Activated naive CD4-positive, alpha-beta T cell treated with anti-CD3 and anti-CD28 coated beads, Interleukin-2, amount 10 ng/mL, durations not matched to agents 7 days and 5 days (primary cell): ENCODE measurements at regions not wholly inside any gene's neighbourhood (a gene's known extent, or its start where the extent isn't known, plus 50 kb on each side); places are given as distances from the start of the nearest gene placed in this dataset.

Source experiments
- CTCF ChIA-PET: fragments of 350-600 bp; sonication (Branson Sonifier 250); formaldehyde crosslinking; loops from one replicate; lab custom pipeline; 2021; ENCODE audit warnings: antibody characterized with exemption; lab: Charles Lee
- DNase-seq: peaks from one replicate; pipeline ENCODE4 v3.0.0-alpha.2; 2020
- H3K27ac Mint-ChIP-seq: one replicate; pipeline ENCODE4 v1.8.0; 2021; ENCODE audit warnings: mild to moderate bottlenecking, moderate library complexity, mixed read lengths
- H3K27me3 Mint-ChIP-seq: one replicate; pipeline ENCODE4 v1.8.0; 2021; ENCODE audit warnings: mild to moderate bottlenecking, mixed read lengths
- H3K36me3 Mint-ChIP-seq: one replicate; pipeline ENCODE4 v1.8.0; 2021; ENCODE audit warnings: mixed read lengths
- H3K4me1 Mint-ChIP-seq: one replicate; pipeline ENCODE4 v1.8.0; 2021; ENCODE audit warnings: mixed read lengths
- H3K4me3 Mint-ChIP-seq: one replicate; pipeline ENCODE4 v1.8.0; 2021; ENCODE audit warnings: mild to moderate bottlenecking, moderate library complexity, mixed read lengths
- H3K9me3 Mint-ChIP-seq: one replicate; pipeline ENCODE4 v1.8.0; 2021; ENCODE audit warnings: mixed read lengths

GRCh38 chr4:14218641-14219040 is 591.1 kb upstream of the BOD1L1 start:
- no peak overlapping the region for H3K4me3 Mint-ChIP-seq

GRCh38 chr4:14221176-14221575 is 593.7 kb upstream of the BOD1L1 start:
- DNase-seq, result no peak
- no peaks in the 10 kb centered on the region for H3K4me1 Mint-ChIP-seq
- CTCF ChIA-PET, result interaction anchor here (1.5 kb wide), 1 partner anchor 37 kb away, joined by 3 read pairs; no protein-coding TSS in a partner anchor
- no peak overlapping the region for H3K27ac Mint-ChIP-seq
- H3K9me3 Mint-ChIP-seq, result no peaks in the 10 kb centered on the region
- no peak overlapping the region for H3K4me3 Mint-ChIP-seq
- no peaks in the 10 kb centered on the region for H3K36me3 Mint-ChIP-seq
- no peaks in the 10 kb centered on the region for H3K27me3 Mint-ChIP-seq

More at GRCh38 chr4:14218641-14219040, 591.1 kb upstream of the BOD1L1 start:
- Mint-ChIP-seq H3K4me1 (no peaks in the 10 kb centered on the region), H3K9me3 (no peaks in the 10 kb centered on the region), H3K27me3 (no peaks in the 10 kb centered on the region), H3K36me3 (no peaks in the 10 kb centered on the region), H3K27ac (no peak overlapping the region)
- CTCF ChIA-PET, result no interaction called here
- DNase-seq, result no peak

- CTCF ChIA-PET, result no interaction called here
- Mint-ChIP-seq H3K9me3 (no peaks in the 10 kb centered on the region), H3K36me3 (no peaks in the 10 kb centered on the region), H3K27me3 (no peaks in the 10 kb centered on the region), H3K27ac (no peak overlapping the region), H3K4me1 (no peaks in the 10 kb centered on the region), H3K4me3 (no peak overlapping the region)
- no peak for DNase-seq
Measured at GRCh38 chr4:14222377-14223029, 595.0 kb upstream of the BOD1L1 start.

DNA sequence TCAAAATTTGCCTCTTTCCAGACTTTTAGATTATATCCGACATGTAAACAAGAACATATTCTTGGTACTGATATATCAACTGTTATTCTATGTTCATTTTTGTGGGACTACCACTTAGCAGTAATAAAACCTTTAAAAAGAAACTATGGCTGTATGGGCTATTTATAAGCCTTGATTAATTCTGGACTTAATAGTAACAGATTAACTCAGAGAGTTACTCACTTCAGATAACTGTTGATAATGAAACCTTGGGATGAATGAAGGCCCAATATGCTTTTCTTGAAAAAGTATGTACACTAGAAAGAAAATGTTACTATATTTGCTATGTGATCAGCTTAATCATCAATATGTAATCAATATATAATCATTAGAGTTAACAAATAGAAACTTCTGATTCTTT is 595.9 kb upstream of the BOD1L1 start:
- no peak overlapping the region for H3K27ac Mint-ChIP-seq
- H3K4me1 Mint-ChIP-seq, result no peaks in the 10 kb centered on the region
- H3K36me3 Mint-ChIP-seq, result no peaks in the 10 kb centered on the region
- H3K4me3 Mint-ChIP-seq, result no peak overlapping the region
- CTCF ChIA-PET, result no interaction called here
- no peak for DNase-seq
- H3K27me3 Mint-ChIP-seq, result no peaks in the 10 kb centered on the region
- H3K9me3 Mint-ChIP-seq, result no peaks in the 10 kb centered on the region

GRCh38 chr4:14225688-14226207 is 598.2 kb upstream of the BOD1L1 start:
- Mint-ChIP-seq H3K36me3 (no peaks in the 10 kb centered on the region), H3K9me3 (no peaks in the 10 kb centered on the region), H3K4me1 (no peaks in the 10 kb centered on the region), H3K27me3 (no peaks in the 10 kb centered on the region), H3K4me3 (no peak overlapping the region), H3K27ac (no peak overlapping the region)
- CTCF ChIA-PET, result no interaction called here
- no peak for DNase-seq

GRCh38 chr4:14233126-14233525 is 605.6 kb upstream of the BOD1L1 start:
- Mint-ChIP-seq H3K4me3 (no peak overlapping the region), H3K9me3 (no peaks in the 10 kb centered on the region), H3K27ac (no peak overlapping the region), H3K4me1 (no peaks in the 10 kb centered on the region), H3K36me3 (no peaks in the 10 kb centered on the region), H3K27me3 (no peaks in the 10 kb centered on the region)
- no peak for DNase-seq
- CTCF ChIA-PET, result no interaction called here

GRCh38 chr4:14234307-14234706 is 606.8 kb upstream of the BOD1L1 start:
- DNase-seq, result no peak
- no peaks in the 10 kb centered on the region for H3K9me3 Mint-ChIP-seq

GRCh38 chr4:14236359-14236758 is 608.8 kb upstream of the BOD1L1 start:
- Mint-ChIP-seq H3K4me1 (no peaks in the 10 kb centered on the region), H3K4me3 (no peak overlapping the region), H3K9me3 (no peaks in the 10 kb centered on the region), H3K27ac (no peak overlapping the region), H3K27me3 (no peaks in the 10 kb centered on the region), H3K36me3 (no peaks in the 10 kb centered on the region)
- CTCF ChIA-PET, result no interaction called here
- no peak for DNase-seq

More at GRCh38 chr4:14234307-14234706, 606.8 kb upstream of the BOD1L1 start:
- CTCF ChIA-PET, result no interaction called here
- H3K4me3 Mint-ChIP-seq, result no peak overlapping the region
- H3K36me3 Mint-ChIP-seq, result no peaks in the 10 kb centered on the region
- H3K27me3 Mint-ChIP-seq, result no peaks in the 10 kb centered on the region
- no peak overlapping the region for H3K27ac Mint-ChIP-seq
- no peaks in the 10 kb centered on the region for H3K4me1 Mint-ChIP-seq

DNA sequence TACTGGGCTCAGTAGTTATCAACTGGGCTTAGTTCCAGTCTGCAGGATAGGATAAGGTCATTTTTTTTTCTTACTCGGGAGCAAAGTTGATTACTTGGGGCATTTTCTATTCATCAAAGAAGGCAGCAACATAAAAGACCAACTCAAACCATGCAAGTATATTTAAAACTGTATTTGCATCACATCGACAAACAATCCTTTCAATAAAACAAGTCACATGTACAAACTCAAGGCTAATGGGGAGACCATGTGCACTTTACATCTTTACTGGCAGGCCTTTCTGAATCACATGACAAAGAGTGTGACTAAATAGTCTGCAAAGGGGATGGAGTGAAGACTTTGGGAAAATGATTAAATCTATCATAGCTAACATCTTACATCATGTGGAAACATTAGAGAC is 610.4 kb upstream of the BOD1L1 start:
- Mint-ChIP-seq H3K27ac (no peak overlapping the region), H3K9me3 (no peaks in the 10 kb centered on the region), H3K4me3 (no peak overlapping the region), H3K4me1 (no peaks in the 10 kb centered on the region), H3K27me3 (no peaks in the 10 kb centered on the region), H3K36me3 (no peaks in the 10 kb centered on the region)
- no peak for DNase-seq
- CTCF ChIA-PET, result no interaction called here

DNA sequence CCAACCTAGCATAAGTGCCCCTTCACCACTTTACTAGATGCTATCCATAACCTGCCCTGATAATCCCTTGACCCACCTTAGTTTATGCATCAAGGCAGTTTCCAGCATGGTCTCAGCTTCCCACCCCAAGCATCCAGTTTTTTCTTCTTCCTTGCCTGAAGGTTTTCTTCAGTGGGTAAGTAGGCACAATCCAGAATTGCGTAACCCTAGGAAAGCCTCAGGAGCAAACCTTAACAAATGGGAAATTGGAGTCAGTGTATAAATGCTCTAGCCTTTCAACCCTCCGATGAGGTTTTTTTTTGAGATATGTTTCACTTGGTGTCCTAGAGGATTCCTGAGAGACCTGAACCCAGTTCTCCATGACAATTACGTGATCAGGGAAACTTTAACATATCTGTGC is 614.0 kb upstream of the BOD1L1 start:
- Mint-ChIP-seq H3K36me3 (no peaks in the 10 kb centered on the region), H3K27me3 (no peaks in the 10 kb centered on the region)

GRCh38 chr4:14247767-14248166 is 620.2 kb upstream of the BOD1L1 start:
- H3K27ac Mint-ChIP-seq, result no peak overlapping the region
- H3K36me3 Mint-ChIP-seq, result no peaks in the 10 kb centered on the region
- no peak overlapping the region for H3K4me3 Mint-ChIP-seq
- peaks cover 2% of the 10 kb centered on the region for H3K9me3 Mint-ChIP-seq
- CTCF ChIA-PET, result no interaction called here
- no peak for DNase-seq
- no peaks in the 10 kb centered on the region for H3K4me1 Mint-ChIP-seq
- H3K27me3 Mint-ChIP-seq, result no peaks in the 10 kb centered on the region

More for the DNA sequence above, 614.0 kb upstream of the BOD1L1 start:
- H3K9me3 Mint-ChIP-seq, result no peaks in the 10 kb centered on the region
- no peak overlapping the region for H3K27ac Mint-ChIP-seq
- no peaks in the 10 kb centered on the region for H3K4me1 Mint-ChIP-seq
- H3K4me3 Mint-ChIP-seq, result no peak overlapping the region
- CTCF ChIA-PET, result no interaction called here
- DNase-seq, result no peak

DNA sequence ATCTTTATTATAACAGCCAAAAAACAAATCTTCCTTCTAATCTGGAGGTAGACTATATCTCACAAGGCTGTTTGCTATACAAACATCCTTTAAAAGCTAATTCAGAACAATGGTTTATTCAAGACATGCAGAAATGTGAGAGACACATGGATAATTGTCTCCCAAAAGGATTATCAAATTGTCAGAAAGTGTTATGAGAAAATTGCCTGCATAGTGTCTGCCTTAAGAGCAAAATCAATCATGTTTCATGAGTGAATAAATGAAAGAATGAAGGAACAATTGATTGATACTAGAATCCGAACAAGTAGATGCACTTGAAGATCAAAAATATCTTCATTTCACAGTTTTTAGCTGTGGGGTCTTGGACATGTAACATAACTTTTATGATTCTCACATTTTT is 621.7 kb upstream of the BOD1L1 start:
- Mint-ChIP-seq H3K9me3 (peaks cover 2% of the 10 kb centered on the region), H3K36me3 (no peaks in the 10 kb centered on the region), H3K27ac (no peak overlapping the region), H3K27me3 (no peaks in the 10 kb centered on the region), H3K4me1 (no peaks in the 10 kb centered on the region), H3K4me3 (no peak overlapping the region)
- DNase-seq, result no peak
- CTCF ChIA-PET, result no interaction called here

- peaks cover 2% of the 10 kb centered on the region for H3K9me3 Mint-ChIP-seq
- CTCF ChIA-PET, result no interaction called here
- DNase-seq, result no peak
- no peaks in the 10 kb centered on the region for H3K36me3 Mint-ChIP-seq
- H3K4me1 Mint-ChIP-seq, result no peaks in the 10 kb centered on the region
- no peak overlapping the region for H3K27ac Mint-ChIP-seq
- H3K27me3 Mint-ChIP-seq, result no peaks in the 10 kb centered on the region
- no peak overlapping the region for H3K4me3 Mint-ChIP-seq
Measured at GRCh38 chr4:14254252-14254651, 626.7 kb upstream of the BOD1L1 start.

GRCh38 chr4:14254926-14255325 is 627.4 kb upstream of the BOD1L1 start:
- CTCF ChIA-PET, result no interaction called here
- no peaks in the 10 kb centered on the region for H3K4me1 Mint-ChIP-seq
- H3K4me3 Mint-ChIP-seq, result no peak overlapping the region
- no peak for DNase-seq
- no peaks in the 10 kb centered on the region for H3K36me3 Mint-ChIP-seq
- no peak overlapping the region for H3K27ac Mint-ChIP-seq
- peaks cover 2% of the 10 kb centered on the region for H3K9me3 Mint-ChIP-seq
- H3K27me3 Mint-ChIP-seq, result no peaks in the 10 kb centered on the region

GRCh38 chr4:14257903-14258302 is 630.4 kb upstream of the BOD1L1 start:
- H3K27me3 Mint-ChIP-seq, result no peaks in the 10 kb centered on the region
- CTCF ChIA-PET, result interaction anchor here (0.8 kb wide), 1 partner anchor 37 kb away, joined by 3 read pairs; no protein-coding TSS in a partner anchor
- no peaks in the 10 kb centered on the region for H3K36me3 Mint-ChIP-seq
- H3K27ac Mint-ChIP-seq, result no peak overlapping the region
- DNase-seq, result no peak
- H3K4me1 Mint-ChIP-seq, result no peaks in the 10 kb centered on the region
- no peak overlapping the region for H3K4me3 Mint-ChIP-seq
- H3K9me3 Mint-ChIP-seq, result no peaks in the 10 kb centered on the region
